Stomach (tissue), 8 donors: ENCODE measurements at regions not wholly inside any gene's neighbourhood (a gene's known extent, or its start where the extent isn't known, plus 50 kb on each side); places are given as distances from the start of the nearest gene placed in this dataset.
A peak's percentile ranks its signal among the peaks of the same experiment; 100 is the strongest.

ENCODE experiments used
- DNase-seq, 2 donors: peaks; one replicate each; pipeline versions ENCODE4 v3.0.0 to v3.0.0-alpha.2; 2013 to 2019
- H3K27ac ChIP-seq, 5 donors: fragments of 200-600 bp in 4 of 5; sonication (generic) in 4 of 5; one replicate each; pipeline ENCODE4 v1.5.1; 2013 to 2019; ENCODE audit warnings: mild to moderate bottlenecking in 1 of 5, moderate library complexity in 1 of 5
- H3K27me3 ChIP-seq, 3 donors: fragments of 200-600 bp; sonication (generic); one replicate each; pipeline ENCODE4 v1.5.1; 2017 to 2019; ENCODE audit warnings: mixed run types in 1 of 3
- H3K36me3 ChIP-seq, 4 donors: fragments of 200-600 bp; sonication (generic); 1 replicate in 3 of 4; 2 replicates in 1 of 4; pipeline ENCODE4 v1.5.1; 2016 to 2019
- H3K4me1 ChIP-seq, 4 donors: fragments of 200-600 bp; sonication (generic); one replicate each; pipeline ENCODE4 v1.5.1; 2016 to 2019
- H3K4me3 ChIP-seq, 4 donors: fragments of 200-600 bp; sonication (generic) in 3 of 4; one replicate each; pipeline ENCODE4 v1.5.1; 2016 to 2019; ENCODE audit warnings: mild to moderate bottlenecking in 1 of 4
- H3K9me3 ChIP-seq, 4 donors: fragments of 200-600 bp; sonication (generic); one replicate each; pipeline ENCODE4 v1.5.1; 2016 to 2019
- EP300 ChIP-seq: sonication (generic); formaldehyde crosslinking; IDR thresholded peaks from one replicate; pipeline ENCODE4 v1.6.1; 2017; ENCODE audit warnings: antibody characterized with exemption
- POLR2A ChIP-seq, 4 donors: fragments of 450-650 bp; IDR thresholded peaks; one replicate each; pipeline ENCODE4 v1.6.1; 2016; ENCODE audit warnings: antibody characterized with exemption in 4 of 4, control low read depth in 2 of 4, mild to moderate bottlenecking in 1 of 4, moderate library complexity in 1 of 4
- POLR2AphosphoS5 ChIP-seq, 3 donors: sonication (generic); formaldehyde crosslinking; IDR thresholded peaks; one replicate each; pipeline ENCODE4 v1.6.1; 2016; ENCODE audit warnings: antibody characterized with exemption in 3 of 3
- WGBS, 5 donors: extraction: QIAGEN DNeasy Blood & Tissue Kit in 3 of 5; methylation state at CpG; one replicate each; pipeline versions ENCODE4 v1.1.5 to v1.1.7; 2013 to 2018; 5-methylcytosine and 5-hydroxymethylcytosine counted together
- intact Hi-C: fragments of 100-400 bp; cut with DNase I; formaldehyde crosslinking; loops from one replicate; pipeline ENCODE4 v1.15.1; 2023; ENCODE audit warnings: low total_unique reads
- TF ChIP-seq, protein P1 (sequence below), 7 experiments: fragments of 450-650 bp in 4 of 7; fragments of 200-600 bp in 3 of 7; sonication (generic) in 3 of 7; IDR thresholded peaks; one replicate each; pipeline ENCODE4 v1.5.1; 2016 to 2019; ENCODE audit warnings: antibody characterized with exemption in 7 of 7, control low read depth in 2 of 7, mild to moderate bottlenecking in 1 of 7
- donor health status: healthy with polysubstance abuse.
- donor health status: Bipolar disorder and iron deficiency.
- donor health status: healthy.

GRCh38 chr16:86806181-86806837 lies 228.0 kb downstream of the FOXL1 start:
- H3K4me1 ChIP-seq = no peaks in the 10 kb centered on the region
- DNase-seq = no peak
- peaks cover 0 to 88% (median 44%) of the 10 kb centered on the region in 3 donors for H3K27me3 ChIP-seq
- TF ChIP-seq POLR2A (IDR thresholded peaks at IDR 0.05) = no peak
- TF ChIP-seq, protein P1, sequence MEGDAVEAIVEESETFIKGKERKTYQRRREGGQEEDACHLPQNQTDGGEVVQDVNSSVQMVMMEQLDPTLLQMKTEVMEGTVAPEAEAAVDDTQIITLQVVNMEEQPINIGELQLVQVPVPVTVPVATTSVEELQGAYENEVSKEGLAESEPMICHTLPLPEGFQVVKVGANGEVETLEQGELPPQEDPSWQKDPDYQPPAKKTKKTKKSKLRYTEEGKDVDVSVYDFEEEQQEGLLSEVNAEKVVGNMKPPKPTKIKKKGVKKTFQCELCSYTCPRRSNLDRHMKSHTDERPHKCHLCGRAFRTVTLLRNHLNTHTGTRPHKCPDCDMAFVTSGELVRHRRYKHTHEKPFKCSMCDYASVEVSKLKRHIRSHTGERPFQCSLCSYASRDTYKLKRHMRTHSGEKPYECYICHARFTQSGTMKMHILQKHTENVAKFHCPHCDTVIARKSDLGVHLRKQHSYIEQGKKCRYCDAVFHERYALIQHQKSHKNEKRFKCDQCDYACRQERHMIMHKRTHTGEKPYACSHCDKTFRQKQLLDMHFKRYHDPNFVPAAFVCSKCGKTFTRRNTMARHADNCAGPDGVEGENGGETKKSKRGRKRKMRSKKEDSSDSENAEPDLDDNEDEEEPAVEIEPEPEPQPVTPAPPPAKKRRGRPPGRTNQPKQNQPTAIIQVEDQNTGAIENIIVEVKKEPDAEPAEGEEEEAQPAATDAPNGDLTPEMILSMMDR (IDR thresholded peaks at IDR 0.05) = no peak
- no peak for TF ChIP-seq EP300
- no peak for TF ChIP-seq POLR2AphosphoS5 (IDR thresholded peaks at IDR 0.05)
- H3K36me3 ChIP-seq = no peaks in the 10 kb centered on the region
- H3K27ac ChIP-seq = no peak overlapping the region
- WGBS, 5 donors = 76 to 85% (median 79%) methylated on average over 20 of the region's 20 CpGs
- intact Hi-C loops = no loop called here
- H3K4me3 ChIP-seq = no peak overlapping the region
- H3K9me3 ChIP-seq = peaks cover 0 to 6% (median 2%) of the 10 kb centered on the region in 4 donors

DNA sequence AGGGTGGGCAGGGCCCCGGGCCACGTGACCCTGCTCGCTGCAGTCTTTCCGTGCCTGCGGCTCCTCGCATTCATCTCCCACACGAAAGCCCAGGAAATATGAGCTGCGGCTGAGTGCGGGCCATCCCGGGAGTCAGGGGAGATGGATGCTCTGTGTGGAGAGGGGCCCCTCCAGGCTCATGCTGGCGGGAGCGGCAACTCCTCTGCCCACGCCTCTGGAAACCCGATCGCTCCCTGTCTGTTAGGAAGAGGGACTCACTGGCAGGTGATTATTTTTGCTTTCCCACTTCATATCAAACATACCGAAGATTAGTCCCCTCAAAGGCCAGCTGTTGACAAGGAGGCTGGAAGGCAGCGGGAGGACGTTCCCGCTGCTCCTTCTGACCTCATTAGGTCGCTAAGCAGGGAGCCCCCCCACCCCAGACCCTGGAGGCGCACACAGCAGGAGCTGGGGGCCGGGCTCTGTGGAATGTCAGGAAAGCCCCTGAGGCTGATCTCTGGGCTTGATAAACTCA lies 228.5 kb downstream of the FOXL1 start:
- Histone ChIP-seq H3K4me1 (no peaks in the 10 kb centered on the region), H3K27ac (no peak overlapping the region), H3K36me3 (no peaks in the 10 kb centered on the region), H3K9me3 (peaks cover 0 to 6% (median 2%) of the 10 kb centered on the region in 4 donors), H3K27me3 (peaks cover 0 to 87% (median 40%) of the 10 kb centered on the region in 3 donors), H3K4me3 (no peak overlapping the region)
- TF ChIP-seq, protein P1 (IDR thresholded peaks at IDR 0.05) = no peak
- TF ChIP-seq EP300 (no peak), POLR2AphosphoS5 (IDR thresholded peaks at IDR 0.05) (no peak), POLR2A (IDR thresholded peaks at IDR 0.05) (no peak)
- peak in 1 of 2 donors; percentile 26 for DNase-seq
- intact Hi-C loops = no loop called here
- 14 to 33% (median 30%) methylated on average over 16 to 22 of the region's 22 CpGs for WGBS, 5 donors

GRCh38 chr16:86808863-86809444 lies 230.6 kb downstream of the FOXL1 start:
- Histone ChIP-seq H3K4me1 (no peaks in the 10 kb centered on the region), H3K27me3 (peaks cover 0 to 76% (median 35%) of the 10 kb centered on the region in 3 donors), H3K9me3 (no peaks in the 10 kb centered on the region), H3K36me3 (no peaks in the 10 kb centered on the region), H3K4me3 (no peak overlapping the region), H3K27ac (no peak overlapping the region)
- WGBS, 5 donors = 82 to 88% (median 88%) methylated on average over 18 of the region's 18 CpGs
- no peak for TF ChIP-seq POLR2AphosphoS5 (IDR thresholded peaks at IDR 0.05)
- TF ChIP-seq, protein P1 (IDR thresholded peaks at IDR 0.05) = no peak
- TF ChIP-seq EP300 = no peak
- TF ChIP-seq POLR2A (IDR thresholded peaks at IDR 0.05) = no peak
- DNase-seq = no peak
- intact Hi-C loops = no loop called here

- Histone ChIP-seq H3K9me3 (no peaks in the 10 kb centered on the region), H3K27me3 (peaks cover 0 to 71% (median 33%) of the 10 kb centered on the region in 3 donors), H3K4me3 (no peak overlapping the region), H3K4me1 (no peaks in the 10 kb centered on the region), H3K27ac (no peak overlapping the region), H3K36me3 (no peaks in the 10 kb centered on the region)
- WGBS, 5 donors = 37 to 52% (median 44%) methylated on average over 7 to 8 of the region's 8 CpGs
- DNase-seq = no peak
- TF ChIP-seq, protein P1 (IDR thresholded peaks at IDR 0.05) = no peak
- TF ChIP-seq POLR2AphosphoS5 (IDR thresholded peaks at IDR 0.05) = no peak
- no peak for TF ChIP-seq POLR2A (IDR thresholded peaks at IDR 0.05)
- TF ChIP-seq EP300 = no peak
- intact Hi-C loops = no loop called here
Observed at GRCh38 chr16:86809458-86809955, 231.2 kb downstream of the FOXL1 start.
